ENCODE measurements at regions not wholly inside any gene's neighbourhood (a gene's known extent, or its start where the extent isn't known, plus 50 kb on each side); places are given as distances from the start of the nearest gene placed in this dataset.

DNA sequence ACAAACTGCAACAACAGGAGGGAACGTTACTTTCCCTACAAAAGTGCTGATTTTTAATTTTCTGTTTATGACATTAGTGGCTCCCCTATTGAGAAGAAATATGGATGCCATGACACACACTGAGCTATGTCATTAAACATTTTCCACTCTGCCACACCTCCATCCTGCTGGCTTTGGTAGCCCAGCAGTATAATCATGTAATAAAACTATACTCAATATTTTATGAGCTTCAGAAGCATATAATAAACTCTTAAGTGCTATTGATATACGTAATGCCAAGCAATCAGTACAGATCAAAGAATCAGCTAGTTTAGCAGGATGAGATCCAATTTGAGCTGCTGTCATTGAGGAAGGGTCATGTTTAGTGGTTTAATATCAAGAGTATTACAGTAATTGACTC is 141.3 kb upstream of the LRRC7 start:
- intact Hi-C loops (cut with micrococcal nuclease; ENCODE audit: unreplicated experiment): loop anchor here (1.0 to 5.0 kb wide), 3 partner anchors 15 to 141 kb away; partner anchors contain the start of gene LRRC7
- DNase-seq: no peak
- Histone ChIP-seq H3K36me3 (ENCODE audit: control insufficient read depth, insufficient read depth, low read length) (no peaks in the 10 kb centered on the region), H3K4me3 (ENCODE audit: low read depth, low read length) (no peak overlapping the region), H3K9me3 (no peaks in the 10 kb centered on the region), H3K27me3 (replicated peaks; ENCODE audit: control insufficient read depth, insufficient read depth, low read length) (no peaks in the 10 kb centered on the region), H3K4me1 (peaks cover 55% of the 10 kb centered on the region)
- no TSS peak for BruUV-seq (replicated peaks)
- Mint-ChIP-seq H3K4me3 (ENCODE audit: unreplicated experiment) (no peak overlapping the region), H3K9me3 (ENCODE audit: unreplicated experiment) (no peaks in the 10 kb centered on the region), H3K27ac (ENCODE audit: unreplicated experiment) (no peak overlapping the region), H3K27me3 (ENCODE audit: insufficient read depth, unreplicated experiment) (no peaks in the 10 kb centered on the region), H3K36me3 (ENCODE audit: insufficient read depth, unreplicated experiment) (no peaks in the 10 kb centered on the region), H3K4me1 (ENCODE audit: low read depth, unreplicated experiment) (peaks cover 13% of the 10 kb centered on the region)
- CTCF ChIA-PET: no interaction called here
- TF ChIP-seq CTCF (IDR thresholded peaks at IDR 0.05; ENCODE audit: insufficient read depth in 1 of 2, low read depth in 1 of 2, low read length in 1 of 2, severe bottlenecking in 1 of 2, unreplicated experiment in 1 of 2): no peak
- POLR2A ChIA-PET: no interaction called here

GRCh38 chr1:69433073-69433472 is 134.6 kb upstream of the LRRC7 start:
- no peak for TF ChIP-seq CTCF (IDR thresholded peaks at IDR 0.05; ENCODE audit: insufficient read depth in 1 of 2, low read depth in 1 of 2, low read length in 1 of 2, severe bottlenecking in 1 of 2, unreplicated experiment in 1 of 2)
- H3K27me3 Mint-ChIP-seq (ENCODE audit: insufficient read depth, unreplicated experiment): no peaks in the 10 kb centered on the region
- H3K36me3 Mint-ChIP-seq (ENCODE audit: insufficient read depth, unreplicated experiment): no peaks in the 10 kb centered on the region
- no peaks in the 10 kb centered on the region for H3K36me3 ChIP-seq (ENCODE audit: control insufficient read depth, insufficient read depth, low read length)
- intact Hi-C loops (cut with micrococcal nuclease; ENCODE audit: unreplicated experiment): no loop called here
- POLR2A ChIA-PET: no interaction called here
- no peaks in the 10 kb centered on the region for H3K9me3 ChIP-seq
- no peaks in the 10 kb centered on the region for H3K9me3 Mint-ChIP-seq (ENCODE audit: unreplicated experiment)
- no TSS peak for BruUV-seq (replicated peaks)
- no peak overlapping the region for H3K4me3 ChIP-seq (ENCODE audit: low read depth, low read length)
- peaks cover 32% of the 10 kb centered on the region for H3K4me1 ChIP-seq
- no peak overlapping the region for H3K4me3 Mint-ChIP-seq (ENCODE audit: unreplicated experiment)
- peaks cover 13% of the 10 kb centered on the region for H3K4me1 Mint-ChIP-seq (ENCODE audit: low read depth, unreplicated experiment)
- no peaks in the 10 kb centered on the region for H3K27me3 ChIP-seq (replicated peaks; ENCODE audit: control insufficient read depth, insufficient read depth, low read length)
- no peak for DNase-seq
- H3K27ac Mint-ChIP-seq (ENCODE audit: unreplicated experiment): peak overlapping the region; percentile 21
- CTCF ChIA-PET: no interaction called here

DNA sequence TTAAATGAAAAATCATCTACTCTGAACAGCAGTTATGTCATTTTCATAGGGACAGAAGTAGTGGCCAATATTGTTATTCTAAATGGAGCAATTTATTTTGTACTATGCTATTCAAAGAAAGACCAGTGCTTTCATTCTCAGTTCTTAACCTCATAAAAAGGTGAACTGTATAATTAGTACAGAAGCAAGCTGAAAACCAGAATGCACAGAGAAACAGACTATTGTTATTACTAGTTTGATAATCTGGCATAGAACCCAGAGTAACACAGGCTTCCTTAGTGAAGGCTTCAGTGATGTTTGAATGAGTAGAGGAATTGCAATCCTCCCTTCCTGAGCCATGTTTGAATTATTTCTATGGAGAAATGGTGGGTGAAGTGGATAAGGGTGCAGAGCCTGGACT is 131.6 kb upstream of the LRRC7 start:
- no peaks in the 10 kb centered on the region for H3K27me3 Mint-ChIP-seq (ENCODE audit: insufficient read depth, unreplicated experiment)
- no peak for DNase-seq
- H3K4me1 ChIP-seq: peaks cover 11% of the 10 kb centered on the region
- H3K9me3 ChIP-seq: no peaks in the 10 kb centered on the region
- H3K4me1 Mint-ChIP-seq (ENCODE audit: low read depth, unreplicated experiment): peaks cover 7% of the 10 kb centered on the region
- ChIA-PET POLR2A (no interaction called here), CTCF (no interaction called here)
- H3K9me3 Mint-ChIP-seq (ENCODE audit: unreplicated experiment): no peaks in the 10 kb centered on the region
- no peaks in the 10 kb centered on the region for H3K36me3 ChIP-seq (ENCODE audit: control insufficient read depth, insufficient read depth, low read length)
- H3K27me3 ChIP-seq (replicated peaks; ENCODE audit: control insufficient read depth, insufficient read depth, low read length): no peaks in the 10 kb centered on the region
- no peak overlapping the region for H3K4me3 ChIP-seq (ENCODE audit: low read depth, low read length)
- no peak for TF ChIP-seq CTCF (IDR thresholded peaks at IDR 0.05; ENCODE audit: insufficient read depth in 1 of 2, low read depth in 1 of 2, low read length in 1 of 2, severe bottlenecking in 1 of 2, unreplicated experiment in 1 of 2)
- H3K27ac Mint-ChIP-seq (ENCODE audit: unreplicated experiment): no peak overlapping the region
- BruUV-seq (replicated peaks): no TSS peak
- intact Hi-C loops (cut with micrococcal nuclease; ENCODE audit: unreplicated experiment): no loop called here
- H3K4me3 Mint-ChIP-seq (ENCODE audit: unreplicated experiment): no peak overlapping the region
- H3K36me3 Mint-ChIP-seq (ENCODE audit: insufficient read depth, unreplicated experiment): no peaks in the 10 kb centered on the region
